ENCODE measurements at regions not wholly inside any gene's neighbourhood (a gene's known extent, or its start where the extent isn't known, plus 50 kb on each side); places are given as distances from the start of the nearest gene placed in this dataset.
"Not testable (repeated sequence)": the region's sequence is repeated elsewhere in the genome, so short reads cannot be mapped to it uniquely, and the experiment has no call there.

DNA sequence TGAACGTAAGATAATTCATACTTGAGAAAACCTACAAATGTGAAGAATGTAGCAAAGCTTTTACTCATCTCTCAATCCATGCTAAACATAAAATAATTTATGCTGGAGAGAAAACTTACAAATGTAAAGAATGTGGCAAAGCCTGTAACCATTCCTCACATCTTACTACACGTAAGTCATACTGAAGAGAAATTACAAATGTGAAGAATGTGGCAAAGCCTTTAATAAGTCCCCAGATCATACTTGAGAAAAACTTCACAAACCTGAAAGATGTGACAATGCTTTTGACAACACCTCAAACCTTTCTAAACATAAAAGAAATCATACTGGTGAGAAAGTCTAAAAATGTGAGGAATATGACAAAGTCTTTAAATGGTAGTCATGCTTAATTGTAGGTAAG is 89.4 kb downstream of the ZNF675 start:
- WGBS: 71% methylated on average over 2 of the region's 2 CpGs
- H3K4me1 ChIP-seq (ENCODE audit: control insufficient read depth in 4 of 4, insufficient read depth in 4 of 4, low read length in 3 of 4): no peaks in the 10 kb centered on the region

DNA sequence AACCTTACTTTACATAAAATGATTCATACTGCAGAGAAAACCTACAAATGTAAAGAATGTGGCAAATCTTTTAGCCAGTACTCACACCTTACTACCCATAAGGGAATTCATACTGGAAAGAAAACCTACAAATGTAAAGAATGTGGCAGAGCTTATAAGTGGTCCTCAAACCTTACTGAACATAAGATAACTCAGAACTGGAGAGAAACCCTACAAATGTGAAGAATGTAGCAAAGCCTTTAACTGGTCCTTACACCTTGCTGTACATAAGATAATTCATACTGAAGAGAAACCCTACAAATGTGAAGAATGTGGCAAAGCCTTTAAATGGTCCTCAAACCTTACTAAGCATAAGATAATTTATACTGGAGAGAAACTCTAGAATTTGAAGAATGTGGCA is 90.1 kb downstream of the ZNF675 start:
- no peak for TF ChIP-seq JUND (IDR thresholded peaks at IDR 0.05)
- TF ChIP-seq, protein P1, sequence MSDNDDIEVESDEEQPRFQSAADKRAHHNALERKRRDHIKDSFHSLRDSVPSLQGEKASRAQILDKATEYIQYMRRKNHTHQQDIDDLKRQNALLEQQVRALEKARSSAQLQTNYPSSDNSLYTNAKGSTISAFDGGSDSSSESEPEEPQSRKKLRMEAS (IDR thresholded peaks at IDR 0.05): no peak
- TF ChIP-seq GABPA (IDR thresholded peaks at IDR 0.05 in 1 of 2, conservative IDR thresholded peaks at IDR 0.05 in 1 of 2): no peak
- no peak for TF ChIP-seq NR2F2 (IDR thresholded peaks at IDR 0.05)
- TF ChIP-seq HNF4G (IDR thresholded peaks at IDR 0.05): no peak
- TF ChIP-seq HNF4A (conservative IDR thresholded peaks at IDR 0.05): no peak
- TF ChIP-seq RAD21 (IDR thresholded peaks at IDR 0.05): no peak
- TF ChIP-seq, protein P2, sequence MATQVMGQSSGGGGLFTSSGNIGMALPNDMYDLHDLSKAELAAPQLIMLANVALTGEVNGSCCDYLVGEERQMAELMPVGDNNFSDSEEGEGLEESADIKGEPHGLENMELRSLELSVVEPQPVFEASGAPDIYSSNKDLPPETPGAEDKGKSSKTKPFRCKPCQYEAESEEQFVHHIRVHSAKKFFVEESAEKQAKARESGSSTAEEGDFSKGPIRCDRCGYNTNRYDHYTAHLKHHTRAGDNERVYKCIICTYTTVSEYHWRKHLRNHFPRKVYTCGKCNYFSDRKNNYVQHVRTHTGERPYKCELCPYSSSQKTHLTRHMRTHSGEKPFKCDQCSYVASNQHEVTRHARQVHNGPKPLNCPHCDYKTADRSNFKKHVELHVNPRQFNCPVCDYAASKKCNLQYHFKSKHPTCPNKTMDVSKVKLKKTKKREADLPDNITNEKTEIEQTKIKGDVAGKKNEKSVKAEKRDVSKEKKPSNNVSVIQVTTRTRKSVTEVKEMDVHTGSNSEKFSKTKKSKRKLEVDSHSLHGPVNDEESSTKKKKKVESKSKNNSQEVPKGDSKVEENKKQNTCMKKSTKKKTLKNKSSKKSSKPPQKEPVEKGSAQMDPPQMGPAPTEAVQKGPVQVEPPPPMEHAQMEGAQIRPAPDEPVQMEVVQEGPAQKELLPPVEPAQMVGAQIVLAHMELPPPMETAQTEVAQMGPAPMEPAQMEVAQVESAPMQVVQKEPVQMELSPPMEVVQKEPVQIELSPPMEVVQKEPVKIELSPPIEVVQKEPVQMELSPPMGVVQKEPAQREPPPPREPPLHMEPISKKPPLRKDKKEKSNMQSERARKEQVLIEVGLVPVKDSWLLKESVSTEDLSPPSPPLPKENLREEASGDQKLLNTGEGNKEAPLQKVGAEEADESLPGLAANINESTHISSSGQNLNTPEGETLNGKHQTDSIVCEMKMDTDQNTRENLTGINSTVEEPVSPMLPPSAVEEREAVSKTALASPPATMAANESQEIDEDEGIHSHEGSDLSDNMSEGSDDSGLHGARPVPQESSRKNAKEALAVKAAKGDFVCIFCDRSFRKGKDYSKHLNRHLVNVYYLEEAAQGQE (IDR thresholded peaks at IDR 0.05): no peak
- no peak for TF ChIP-seq ATF3 (IDR thresholded peaks at IDR 0.05)
- TF ChIP-seq TAF1 (conservative IDR thresholded peaks at IDR 0.05): no peak
- TF ChIP-seq RXRA (IDR thresholded peaks at IDR 0.05): no peak
- TF ChIP-seq, protein P3, sequence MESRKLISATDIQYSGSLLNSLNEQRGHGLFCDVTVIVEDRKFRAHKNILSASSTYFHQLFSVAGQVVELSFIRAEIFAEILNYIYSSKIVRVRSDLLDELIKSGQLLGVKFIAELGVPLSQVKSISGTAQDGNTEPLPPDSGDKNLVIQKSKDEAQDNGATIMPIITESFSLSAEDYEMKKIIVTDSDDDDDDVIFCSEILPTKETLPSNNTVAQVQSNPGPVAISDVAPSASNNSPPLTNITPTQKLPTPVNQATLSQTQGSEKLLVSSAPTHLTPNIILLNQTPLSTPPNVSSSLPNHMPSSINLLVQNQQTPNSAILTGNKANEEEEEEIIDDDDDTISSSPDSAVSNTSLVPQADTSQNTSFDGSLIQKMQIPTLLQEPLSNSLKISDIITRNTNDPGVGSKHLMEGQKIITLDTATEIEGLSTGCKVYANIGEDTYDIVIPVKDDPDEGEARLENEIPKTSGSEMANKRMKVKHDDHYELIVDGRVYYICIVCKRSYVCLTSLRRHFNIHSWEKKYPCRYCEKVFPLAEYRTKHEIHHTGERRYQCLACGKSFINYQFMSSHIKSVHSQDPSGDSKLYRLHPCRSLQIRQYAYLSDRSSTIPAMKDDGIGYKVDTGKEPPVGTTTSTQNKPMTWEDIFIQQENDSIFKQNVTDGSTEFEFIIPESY (IDR thresholded peaks at IDR 0.05): no peak
- no peak for TF ChIP-seq FOXA1 (IDR thresholded peaks at IDR 0.05)
- no peak for TF ChIP-seq FOXA2 (IDR thresholded peaks at IDR 0.05)
- TF ChIP-seq YY1 (IDR thresholded peaks at IDR 0.05): no peak
- TF ChIP-seq EGR1 (IDR thresholded peaks at IDR 0.05; ENCODE audit: low read depth in 2 of 2): no peak
- TF ChIP-seq, protein P4, sequence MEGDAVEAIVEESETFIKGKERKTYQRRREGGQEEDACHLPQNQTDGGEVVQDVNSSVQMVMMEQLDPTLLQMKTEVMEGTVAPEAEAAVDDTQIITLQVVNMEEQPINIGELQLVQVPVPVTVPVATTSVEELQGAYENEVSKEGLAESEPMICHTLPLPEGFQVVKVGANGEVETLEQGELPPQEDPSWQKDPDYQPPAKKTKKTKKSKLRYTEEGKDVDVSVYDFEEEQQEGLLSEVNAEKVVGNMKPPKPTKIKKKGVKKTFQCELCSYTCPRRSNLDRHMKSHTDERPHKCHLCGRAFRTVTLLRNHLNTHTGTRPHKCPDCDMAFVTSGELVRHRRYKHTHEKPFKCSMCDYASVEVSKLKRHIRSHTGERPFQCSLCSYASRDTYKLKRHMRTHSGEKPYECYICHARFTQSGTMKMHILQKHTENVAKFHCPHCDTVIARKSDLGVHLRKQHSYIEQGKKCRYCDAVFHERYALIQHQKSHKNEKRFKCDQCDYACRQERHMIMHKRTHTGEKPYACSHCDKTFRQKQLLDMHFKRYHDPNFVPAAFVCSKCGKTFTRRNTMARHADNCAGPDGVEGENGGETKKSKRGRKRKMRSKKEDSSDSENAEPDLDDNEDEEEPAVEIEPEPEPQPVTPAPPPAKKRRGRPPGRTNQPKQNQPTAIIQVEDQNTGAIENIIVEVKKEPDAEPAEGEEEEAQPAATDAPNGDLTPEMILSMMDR (IDR thresholded peaks at IDR 0.05; ENCODE audit: low read depth, low read length, missing input control): no peak
- no peak for TF ChIP-seq SP1 (IDR thresholded peaks at IDR 0.05)
- Histone ChIP-seq H3K4me1 (ENCODE audit: control insufficient read depth in 4 of 4, insufficient read depth in 4 of 4, low read length in 3 of 4) (no peaks in the 10 kb centered on the region), H3K27ac (ENCODE audit: low read depth in 1 of 2, low read length in 2 of 2) (no peak overlapping the region), H3K27me3 (ENCODE audit: control insufficient read depth in 4 of 4, insufficient read depth in 4 of 4, low read length in 3 of 4) (no peaks in the 10 kb centered on the region), H3K9me3 (ENCODE audit: control insufficient read depth in 4 of 4, low read length in 3 of 4) (peaks cover 0 to 1% (median 0%) of the 10 kb centered on the region in 4 donors), H3K36me3 (ENCODE audit: control insufficient read depth in 4 of 4, insufficient read depth in 3 of 4, low read depth in 1 of 4, low read length in 3 of 4) (no peaks in the 10 kb centered on the region), H3K4me3 (ENCODE audit: low read depth in 1 of 3, low read length in 3 of 3) (no peak overlapping the region), H3K9ac (ENCODE audit: low read depth in 1 of 2, low read length in 2 of 2) (no peak overlapping the region)
- no peak for DNase-seq (ENCODE audit: low spot score)

More for the DNA sequence above, 89.4 kb downstream of the ZNF675 start:
- TF ChIP-seq NR2F2 (IDR thresholded peaks at IDR 0.05) (no peak), FOXA1 (IDR thresholded peaks at IDR 0.05) (no peak), GABPA (IDR thresholded peaks at IDR 0.05 in 1 of 2, conservative IDR thresholded peaks at IDR 0.05 in 1 of 2) (no peak), ATF3 (IDR thresholded peaks at IDR 0.05) (no peak)
- no peaks in the 10 kb centered on the region for H3K27me3 ChIP-seq (ENCODE audit: control insufficient read depth in 4 of 4, insufficient read depth in 4 of 4, low read length in 3 of 4)
- no peak overlapping the region for H3K9ac ChIP-seq (ENCODE audit: low read depth in 1 of 2, low read length in 2 of 2)
- H3K36me3 ChIP-seq (ENCODE audit: control insufficient read depth in 4 of 4, insufficient read depth in 3 of 4, low read depth in 1 of 4, low read length in 3 of 4): no peaks in the 10 kb centered on the region
- H3K27ac ChIP-seq (ENCODE audit: low read depth in 1 of 2, low read length in 2 of 2): no peak overlapping the region
- H3K9me3 ChIP-seq (ENCODE audit: control insufficient read depth in 4 of 4, low read length in 3 of 4): peaks cover 0 to 1% (median 0%) of the 10 kb centered on the region in 4 donors
- H3K4me3 ChIP-seq (ENCODE audit: low read depth in 1 of 3, low read length in 3 of 3): no peak overlapping the region
- DNase-seq (ENCODE audit: low spot score): no peak

GRCh38 chr19:23594311-23594710 is 92.7 kb downstream of the ZNF675 start:
- H3K9ac ChIP-seq (ENCODE audit: low read depth in 1 of 2, low read length in 2 of 2); H3K36me3 ChIP-seq (ENCODE audit: control insufficient read depth in 4 of 4, insufficient read depth in 3 of 4, low read depth in 1 of 4, low read length in 3 of 4); H3K4me3 ChIP-seq (ENCODE audit: low read depth in 1 of 3, low read length in 3 of 3); H3K4me1 ChIP-seq (ENCODE audit: control insufficient read depth in 4 of 4, insufficient read depth in 4 of 4, low read length in 3 of 4); H3K27me3 ChIP-seq (ENCODE audit: control insufficient read depth in 4 of 4, insufficient read depth in 4 of 4, low read length in 3 of 4); H3K9me3 ChIP-seq (ENCODE audit: control insufficient read depth in 4 of 4, low read length in 3 of 4); H3K27ac ChIP-seq (ENCODE audit: low read depth in 1 of 2, low read length in 2 of 2); DNase-seq (ENCODE audit: low spot score): not testable (repeated sequence)
- WGBS: 92% methylated on average over 12 of the region's 12 CpGs

All from liver (tissue), 8 donors.